Neural cell (in vitro differentiated cells): ENCODE measurements at regions not wholly inside any gene's neighbourhood (a gene's known extent, or its start where the extent isn't known, plus 50 kb on each side); places are given as distances from the start of the nearest gene placed in this dataset.

Source experiments
- H2AFZ ChIP-seq: fragments of 200-600, 300-800 bp; sonication (generic), shearing (Covaris generic); 2 replicates; pipeline ENCODE4 v1.6.0; 2014; ENCODE audit warnings: low read depth, mild to moderate bottlenecking, antibody characterized with exemption, low read length, moderate library complexity
- H3F3A ChIP-seq: fragments of 200-600 bp; shearing (Covaris generic); 2 replicates; pipeline ENCODE4 v1.6.1; 2016; ENCODE audit warnings: mild to moderate bottlenecking, moderate library complexity, mixed read lengths, antibody characterized with exemption, low read length; ENCODE audit not compliant: insufficient read depth, poor library complexity, severe bottlenecking
- H3K27ac ChIP-seq: fragments of 200-600, 300-800 bp; sonication (generic), shearing (Covaris generic); 2 replicates; pipeline ENCODE4 v1.5.1; 2014; ENCODE audit warnings: mild to moderate bottlenecking, low read length, moderate library complexity
- H3K27me3 ChIP-seq: fragments of 300-800, 200-600 bp; sonication (generic), shearing (Covaris generic); 2 replicates; pipeline ENCODE4 v1.6.0; 2014; ENCODE audit warnings: mild to moderate bottlenecking, low read depth, low read length, moderate library complexity; ENCODE audit not compliant: insufficient read depth
- H3K36me3 ChIP-seq: fragments of 300-800, 200-600 bp; sonication (generic), shearing (Covaris generic); 2 replicates; pipeline ENCODE4 v1.5.1; 2014; ENCODE audit warnings: mild to moderate bottlenecking, antibody characterized with exemption, low read length, moderate library complexity; ENCODE audit not compliant: insufficient read depth
- H3K4me2 ChIP-seq: fragments of 300-800, 200-600 bp; sonication (generic), shearing (Covaris generic); 2 replicates; pipeline ENCODE4 v1.6.0; 2014; ENCODE audit warnings: mild to moderate bottlenecking, low read length
- H3K4me3 ChIP-seq: fragments of 300-800, 200-600 bp; sonication (generic), shearing (Covaris generic); 2 replicates; pipeline ENCODE4 v1.5.1; 2014; ENCODE audit warnings: mild to moderate bottlenecking, low read length, moderate library complexity
- H3K79me2 ChIP-seq: fragments of 200-600 bp; shearing (Covaris generic); replicated peaks from 2 replicates; pipeline ENCODE4 v1.6.0; 2014; ENCODE audit warnings: mild to moderate bottlenecking, low read length, moderate library complexity; ENCODE audit not compliant: insufficient read depth
- H3K9ac ChIP-seq: fragments of 300-800, 200-600 bp; sonication (generic), shearing (Covaris generic); 2 replicates; pipeline ENCODE4 v1.6.1; 2016; ENCODE audit warnings: mild to moderate bottlenecking, low read length, mixed read lengths
- H3K9me2 ChIP-seq: fragments of 200-600 bp; shearing (Covaris generic); 2 replicates; pipeline ENCODE4 v1.6.1; 2016; ENCODE audit warnings: mild to moderate bottlenecking, low read length, mixed read lengths; ENCODE audit not compliant: insufficient read depth
- H3K9me3 ChIP-seq: fragments of 200-600, 300-800 bp; sonication (generic), shearing (Covaris generic); 2 replicates; pipeline ENCODE4 v1.6.1; 2016; ENCODE audit warnings: mild to moderate bottlenecking, mixed run types, low read length, moderate library complexity, mixed read lengths
- H4K20me1 ChIP-seq: fragments of 200-600 bp; shearing (Covaris generic); 2 replicates; pipeline ENCODE4 v1.6.1; 2016; ENCODE audit warnings: mild to moderate bottlenecking, mixed run types; ENCODE audit not compliant: insufficient read depth
- EP300 ChIP-seq: fragments of 450-650 bp; conservative IDR thresholded peaks from 2 replicates; pipeline ENCODE4 v1.6.1; 2014; ENCODE audit warnings: antibody characterized with exemption, mild to moderate bottlenecking, moderate library complexity; ENCODE audit not compliant: poor library complexity, severe bottlenecking
- EZH2 ChIP-seq: fragments of 200-600, 300-800 bp; shearing (Covaris generic), sonication (generic); IDR thresholded peaks from 2 replicates; pipeline ENCODE4 v1.6.1; 2014; ENCODE audit warnings: antibody characterized with exemption, low read length, borderline replicate concordance, mild to moderate bottlenecking; ENCODE audit not compliant: insufficient read depth, poor library complexity, severe bottlenecking
- MXI1 ChIP-seq: fragments of 450-650 bp; conservative IDR thresholded peaks from 2 replicates; pipeline ENCODE4 v1.6.1; 2014; ENCODE audit warnings: antibody characterized with exemption, mild to moderate bottlenecking; ENCODE audit not compliant: poor library complexity, severe bottlenecking
- POLR2AphosphoS5 ChIP-seq: IDR thresholded peaks from 2 replicates; pipeline ENCODE4 v1.6.1; 2012
- RAD21 ChIP-seq: fragments of 450-650 bp; conservative IDR thresholded peaks from 2 replicates; pipeline ENCODE4 v1.6.1; 2014; ENCODE audit warnings: antibody characterized with exemption, mild to moderate bottlenecking, moderate library complexity
- SMC3 ChIP-seq: fragments of 450-650 bp; conservative IDR thresholded peaks from 2 replicates; pipeline ENCODE4 v1.6.1; 2014; ENCODE audit warnings: antibody characterized with exemption, mild to moderate bottlenecking, moderate library complexity; ENCODE audit not compliant: poor library complexity
- TAF1 ChIP-seq: IDR thresholded peaks from 2 replicates; pipeline ENCODE4 v1.6.1; 2012; ENCODE audit warnings: low read depth
- TF ChIP-seq, protein P1 (sequence below): IDR thresholded peaks from 2 replicates; pipeline ENCODE4 v1.6.1; 2012; ENCODE audit warnings: borderline replicate concordance
- TF ChIP-seq, protein P2 (sequence below): fragments of 450-650 bp; IDR thresholded peaks from 2 replicates; pipeline ENCODE4 v1.5.1; 2014; ENCODE audit warnings: antibody characterized with exemption, mild to moderate bottlenecking, moderate library complexity; ENCODE audit not compliant: poor library complexity, severe bottlenecking

- TF ChIP-seq EP300 = peak; percentile 63
- TF ChIP-seq, protein P1, sequence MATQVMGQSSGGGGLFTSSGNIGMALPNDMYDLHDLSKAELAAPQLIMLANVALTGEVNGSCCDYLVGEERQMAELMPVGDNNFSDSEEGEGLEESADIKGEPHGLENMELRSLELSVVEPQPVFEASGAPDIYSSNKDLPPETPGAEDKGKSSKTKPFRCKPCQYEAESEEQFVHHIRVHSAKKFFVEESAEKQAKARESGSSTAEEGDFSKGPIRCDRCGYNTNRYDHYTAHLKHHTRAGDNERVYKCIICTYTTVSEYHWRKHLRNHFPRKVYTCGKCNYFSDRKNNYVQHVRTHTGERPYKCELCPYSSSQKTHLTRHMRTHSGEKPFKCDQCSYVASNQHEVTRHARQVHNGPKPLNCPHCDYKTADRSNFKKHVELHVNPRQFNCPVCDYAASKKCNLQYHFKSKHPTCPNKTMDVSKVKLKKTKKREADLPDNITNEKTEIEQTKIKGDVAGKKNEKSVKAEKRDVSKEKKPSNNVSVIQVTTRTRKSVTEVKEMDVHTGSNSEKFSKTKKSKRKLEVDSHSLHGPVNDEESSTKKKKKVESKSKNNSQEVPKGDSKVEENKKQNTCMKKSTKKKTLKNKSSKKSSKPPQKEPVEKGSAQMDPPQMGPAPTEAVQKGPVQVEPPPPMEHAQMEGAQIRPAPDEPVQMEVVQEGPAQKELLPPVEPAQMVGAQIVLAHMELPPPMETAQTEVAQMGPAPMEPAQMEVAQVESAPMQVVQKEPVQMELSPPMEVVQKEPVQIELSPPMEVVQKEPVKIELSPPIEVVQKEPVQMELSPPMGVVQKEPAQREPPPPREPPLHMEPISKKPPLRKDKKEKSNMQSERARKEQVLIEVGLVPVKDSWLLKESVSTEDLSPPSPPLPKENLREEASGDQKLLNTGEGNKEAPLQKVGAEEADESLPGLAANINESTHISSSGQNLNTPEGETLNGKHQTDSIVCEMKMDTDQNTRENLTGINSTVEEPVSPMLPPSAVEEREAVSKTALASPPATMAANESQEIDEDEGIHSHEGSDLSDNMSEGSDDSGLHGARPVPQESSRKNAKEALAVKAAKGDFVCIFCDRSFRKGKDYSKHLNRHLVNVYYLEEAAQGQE = no peak
- TF ChIP-seq TAF1 = no peak
- TF ChIP-seq RAD21 = peak; percentile 24
- TF ChIP-seq, protein P2, sequence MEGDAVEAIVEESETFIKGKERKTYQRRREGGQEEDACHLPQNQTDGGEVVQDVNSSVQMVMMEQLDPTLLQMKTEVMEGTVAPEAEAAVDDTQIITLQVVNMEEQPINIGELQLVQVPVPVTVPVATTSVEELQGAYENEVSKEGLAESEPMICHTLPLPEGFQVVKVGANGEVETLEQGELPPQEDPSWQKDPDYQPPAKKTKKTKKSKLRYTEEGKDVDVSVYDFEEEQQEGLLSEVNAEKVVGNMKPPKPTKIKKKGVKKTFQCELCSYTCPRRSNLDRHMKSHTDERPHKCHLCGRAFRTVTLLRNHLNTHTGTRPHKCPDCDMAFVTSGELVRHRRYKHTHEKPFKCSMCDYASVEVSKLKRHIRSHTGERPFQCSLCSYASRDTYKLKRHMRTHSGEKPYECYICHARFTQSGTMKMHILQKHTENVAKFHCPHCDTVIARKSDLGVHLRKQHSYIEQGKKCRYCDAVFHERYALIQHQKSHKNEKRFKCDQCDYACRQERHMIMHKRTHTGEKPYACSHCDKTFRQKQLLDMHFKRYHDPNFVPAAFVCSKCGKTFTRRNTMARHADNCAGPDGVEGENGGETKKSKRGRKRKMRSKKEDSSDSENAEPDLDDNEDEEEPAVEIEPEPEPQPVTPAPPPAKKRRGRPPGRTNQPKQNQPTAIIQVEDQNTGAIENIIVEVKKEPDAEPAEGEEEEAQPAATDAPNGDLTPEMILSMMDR = no peak
- TF ChIP-seq SMC3 = no peak
- no peak for TF ChIP-seq POLR2AphosphoS5
- no peak for TF ChIP-seq MXI1
- no peak for TF ChIP-seq EZH2
- Histone ChIP-seq H3K4me3 (peak overlapping the region; percentile 34), H3K4me2 (peak overlapping the region; percentile 11), H3K9me3 (no peaks in the 10 kb centered on the region), H4K20me1 (no peaks in the 10 kb centered on the region), H3K27ac (peak overlapping the region; percentile 86), H3K79me2 (no peaks in the 10 kb centered on the region), H3K9ac (peak overlapping the region; percentile 62), H3K36me3 (no peaks in the 10 kb centered on the region), H3K9me2 (no peaks in the 10 kb centered on the region), H2AFZ (peak overlapping the region; percentile 43), H3K27me3 (no peaks in the 10 kb centered on the region), H3F3A (peaks cover 11% of the 10 kb centered on the region)
Measured at GRCh38 chr4:156137679-156138473, 184.2 kb upstream of the CTSO start.

- Histone ChIP-seq H3K27me3 (no peaks in the 10 kb centered on the region), H3K9me2 (no peaks in the 10 kb centered on the region), H3K9ac (no peak overlapping the region), H3K27ac (no peak overlapping the region), H3K4me2 (no peak overlapping the region), H2AFZ (no peak overlapping the region), H3F3A (no peaks in the 10 kb centered on the region), H4K20me1 (no peaks in the 10 kb centered on the region), H3K79me2 (no peaks in the 10 kb centered on the region), H3K36me3 (no peaks in the 10 kb centered on the region), H3K4me3 (no peak overlapping the region), H3K9me3 (no peaks in the 10 kb centered on the region)
- no peak for TF ChIP-seq MXI1
- no peak for TF ChIP-seq EP300
- TF ChIP-seq EZH2 = no peak
- no peak for TF ChIP-seq TAF1
Measured at GRCh38 chr4:156132196-156132595, 178.5 kb upstream of the CTSO start.
